ENCODE measurements at regions not wholly inside any gene's neighbourhood (a gene's known extent, or its start where the extent isn't known, plus 50 kb on each side); places are given as distances from the start of the nearest gene placed in this dataset.
"Not testable (repeated sequence)": the region's sequence is repeated elsewhere in the genome, so short reads cannot be mapped to it uniquely, and the experiment has no call there.

GRCh38 chr15:24076090-24076784, 389.1 kb upstream of the NDN start:
- no peaks in the 10 kb centered on the region for H3K27me3 ChIP-seq
- no peaks in the 10 kb centered on the region for H3K9me3 ChIP-seq
- intact Hi-C loops (cut with DNase I): no loop called here
- ATAC-seq: no peak
- 40% methylated on average over 1 of the region's 1 CpG for WGBS (ENCODE audit: insufficient coverage, low coverage, low lambda C conversion rate, missing lambda C conversion rate)
- no peak overlapping the region for H3K27ac ChIP-seq
- no peaks in the 10 kb centered on the region for H3K36me3 ChIP-seq
- no peaks in the 10 kb centered on the region for H3K4me1 ChIP-seq
- no peak for DNase-seq
- TF ChIP-seq CTCF (IDR thresholded peaks at IDR 0.05) (no peak), POLR2A (IDR thresholded peaks at IDR 0.05) (no peak)
- no peak overlapping the region for H3K4me3 ChIP-seq

GRCh38 chr15:24078310-24079029, 391.4 kb upstream of the NDN start:
- no peak overlapping the region for H3K4me3 ChIP-seq
- no peak for DNase-seq
- intact Hi-C loops (cut with DNase I): no loop called here
- no peak for TF ChIP-seq POLR2A (IDR thresholded peaks at IDR 0.05)
- no peak for TF ChIP-seq CTCF (IDR thresholded peaks at IDR 0.05)
- ATAC-seq: no peak
- H3K9me3 ChIP-seq: no peaks in the 10 kb centered on the region
- H3K27me3 ChIP-seq: no peaks in the 10 kb centered on the region
- H3K27ac ChIP-seq: no peak overlapping the region
- no peaks in the 10 kb centered on the region for H3K36me3 ChIP-seq
- WGBS (ENCODE audit: insufficient coverage, low coverage, low lambda C conversion rate, missing lambda C conversion rate): 85% methylated on average over 2 of the region's 29 CpGs
- no peaks in the 10 kb centered on the region for H3K4me1 ChIP-seq

- H3K27ac ChIP-seq; H3K4me3 ChIP-seq; H3K36me3 ChIP-seq; intact Hi-C loops (cut with DNase I); ATAC-seq; H3K4me1 ChIP-seq; H3K9me3 ChIP-seq; DNase-seq; H3K27me3 ChIP-seq: not testable (repeated sequence)
- 31% methylated on average over 1 of the region's 1 CpG for WGBS (ENCODE audit: insufficient coverage, low coverage, low lambda C conversion rate, missing lambda C conversion rate)
Measured at GRCh38 chr15:24088941-24089340, 401.8 kb upstream of the NDN start.

GRCh38 chr15:24101503-24101902, 414.4 kb upstream of the NDN start:
- 10% methylated on average over 19 of the region's 30 CpGs for WGBS (ENCODE audit: insufficient coverage, low coverage, low lambda C conversion rate, missing lambda C conversion rate)
- H3K27me3 ChIP-seq; DNase-seq; intact Hi-C loops (cut with DNase I); H3K36me3 ChIP-seq; H3K4me1 ChIP-seq; H3K9me3 ChIP-seq; H3K27ac ChIP-seq; H3K4me3 ChIP-seq: not testable (repeated sequence)
- peak in 1 of 4 donors; percentile 27 for ATAC-seq

- H3K27ac ChIP-seq; intact Hi-C loops (cut with DNase I); H3K9me3 ChIP-seq; H3K27me3 ChIP-seq; H3K4me3 ChIP-seq; H3K4me1 ChIP-seq; ATAC-seq; H3K36me3 ChIP-seq; DNase-seq: not testable (repeated sequence)
- 53% methylated on average over 5 of the region's 6 CpGs for WGBS (ENCODE audit: insufficient coverage, low coverage, low lambda C conversion rate, missing lambda C conversion rate)
Measured at GRCh38 chr15:24107524-24107923, 420.4 kb upstream of the NDN start.

GRCh38 chr15:24107948-24108347, 420.8 kb upstream of the NDN start:
- 17% methylated on average over 3 of the region's 4 CpGs for WGBS (ENCODE audit: insufficient coverage, low coverage, low lambda C conversion rate, missing lambda C conversion rate)
- H3K4me1 ChIP-seq; H3K9me3 ChIP-seq; intact Hi-C loops (cut with DNase I); ATAC-seq; H3K36me3 ChIP-seq; H3K27ac ChIP-seq; H3K4me3 ChIP-seq; H3K27me3 ChIP-seq; DNase-seq: not testable (repeated sequence)

GRCh38 chr15:24108349-24108748, 421.2 kb upstream of the NDN start:
- DNase-seq; H3K27ac ChIP-seq; H3K4me1 ChIP-seq; ATAC-seq; intact Hi-C loops (cut with DNase I); H3K27me3 ChIP-seq; H3K36me3 ChIP-seq; H3K9me3 ChIP-seq; H3K4me3 ChIP-seq: not testable (repeated sequence)
- 27% methylated on average over 1 of the region's 3 CpGs for WGBS (ENCODE audit: insufficient coverage, low coverage, low lambda C conversion rate, missing lambda C conversion rate)

GRCh38 chr15:24139622-24140021, 452.5 kb upstream of the NDN start:
- H3K27ac ChIP-seq; H3K4me1 ChIP-seq; intact Hi-C loops (cut with DNase I); DNase-seq; ATAC-seq; H3K27me3 ChIP-seq; H3K36me3 ChIP-seq; H3K4me3 ChIP-seq; H3K9me3 ChIP-seq: not testable (repeated sequence)
- 57% methylated on average over 8 of the region's 8 CpGs for WGBS (ENCODE audit: insufficient coverage, low coverage, low lambda C conversion rate, missing lambda C conversion rate)

GRCh38 chr15:24145070-24145469, 458.0 kb upstream of the NDN start:
- H3K4me3 ChIP-seq; H3K36me3 ChIP-seq; DNase-seq; H3K27ac ChIP-seq; ATAC-seq; H3K9me3 ChIP-seq; intact Hi-C loops (cut with DNase I); H3K27me3 ChIP-seq; H3K4me1 ChIP-seq: not testable (repeated sequence)
- 66% methylated on average over 8 of the region's 8 CpGs for WGBS (ENCODE audit: insufficient coverage, low coverage, low lambda C conversion rate, missing lambda C conversion rate)

All from right lobe of liver (tissue), 6 donors.